Mucosa of rectum (tissue), 2 donors: ENCODE measurements at regions not wholly inside any gene's neighbourhood (a gene's known extent, or its start where the extent isn't known, plus 50 kb on each side); places are given as distances from the start of the nearest gene placed in this dataset.

Experiments used
- H3K27ac ChIP-seq, 2 donors: one replicate each; pipeline ENCODE4 v1.7.0; 2013; ENCODE audit warnings: inconsistent platforms in 2 of 2, low read depth in 2 of 2, low read length in 2 of 2
- H3K27me3 ChIP-seq, 2 donors: one replicate each; pipeline ENCODE4 v1.7.0; 2013; ENCODE audit warnings: low read length in 2 of 2; ENCODE audit not compliant: control insufficient read depth in 2 of 2, insufficient read depth in 2 of 2
- H3K36me3 ChIP-seq, 2 donors: one replicate each; pipeline ENCODE4 v1.7.0; 2013; ENCODE audit warnings: low read length in 2 of 2; ENCODE audit not compliant: control insufficient read depth in 2 of 2, insufficient read depth in 2 of 2
- H3K4me1 ChIP-seq, 2 donors: one replicate each; pipeline ENCODE4 v1.7.0; 2013; ENCODE audit warnings: low read length in 2 of 2, mild to moderate bottlenecking in 1 of 2; ENCODE audit not compliant: control insufficient read depth in 2 of 2, insufficient read depth in 2 of 2
- H3K4me3 ChIP-seq, 2 donors: one replicate each; pipeline ENCODE4 v1.7.0; 2013; ENCODE audit warnings: low read length in 2 of 2
- H3K9ac ChIP-seq, 2 donors: one replicate each; pipeline ENCODE4 v1.7.0; 2013; ENCODE audit warnings: low read length in 2 of 2, low read depth in 1 of 2, mild to moderate bottlenecking in 1 of 2
- H3K9me3 ChIP-seq, 2 donors: one replicate each; pipeline ENCODE4 v1.7.0; 2013; ENCODE audit warnings: low read length in 2 of 2; ENCODE audit not compliant: control insufficient read depth in 2 of 2
- donor health status: healthy.
- donor health status: Normal muscosa, but diverticular disease.

- Histone ChIP-seq H3K27me3 (no peaks in the 10 kb centered on the region), H3K9me3 (no peaks in the 10 kb centered on the region), H3K4me3 (no peak overlapping the region), H3K4me1 (peaks cover 0 to 9% of the 10 kb centered on the region in 2 donors), H3K36me3 (no peaks in the 10 kb centered on the region), H3K27ac (no peak overlapping the region), H3K9ac (no peak overlapping the region)
These were observed 182.8 kb downstream of the ARL4A start for GRCh38 chr7:12870219-12870618.

GRCh38 chr7:12872487-12872886, 185.1 kb downstream of the ARL4A start:
- Histone ChIP-seq H3K4me1 (peaks cover 0 to 9% of the 10 kb centered on the region in 2 donors), H3K36me3 (no peaks in the 10 kb centered on the region), H3K4me3 (no peak overlapping the region), H3K9ac (no peak overlapping the region), H3K27ac (no peak overlapping the region), H3K9me3 (no peaks in the 10 kb centered on the region), H3K27me3 (no peaks in the 10 kb centered on the region)

- no peak overlapping the region for H3K27ac ChIP-seq
- no peaks in the 10 kb centered on the region for H3K9me3 ChIP-seq
- H3K4me1 ChIP-seq: peaks cover 0 to 9% of the 10 kb centered on the region in 2 donors
These were observed 186.1 kb downstream of the ARL4A start for GRCh38 chr7:12873571-12873970.

GRCh38 chr7:12879139-12879538, 191.7 kb downstream of the ARL4A start:
- H3K27ac ChIP-seq: no peak overlapping the region
- H3K9me3 ChIP-seq: no peaks in the 10 kb centered on the region
- no peak overlapping the region for H3K4me3 ChIP-seq
- H3K27me3 ChIP-seq: no peaks in the 10 kb centered on the region
- no peaks in the 10 kb centered on the region for H3K4me1 ChIP-seq
- no peak overlapping the region for H3K9ac ChIP-seq
- no peaks in the 10 kb centered on the region for H3K36me3 ChIP-seq

More at GRCh38 chr7:12873571-12873970, 186.1 kb downstream of the ARL4A start:
- H3K27me3 ChIP-seq: no peaks in the 10 kb centered on the region
- H3K4me3 ChIP-seq: no peak overlapping the region
- H3K36me3 ChIP-seq: no peaks in the 10 kb centered on the region
- H3K9ac ChIP-seq: no peak overlapping the region

GRCh38 chr7:12881712-12882111, 194.3 kb downstream of the ARL4A start:
- H3K27me3 ChIP-seq: no peaks in the 10 kb centered on the region
- no peak overlapping the region for H3K4me3 ChIP-seq
- H3K9ac ChIP-seq: no peak overlapping the region
- no peaks in the 10 kb centered on the region for H3K36me3 ChIP-seq
- H3K4me1 ChIP-seq: no peaks in the 10 kb centered on the region
- no peaks in the 10 kb centered on the region for H3K9me3 ChIP-seq
- no peak overlapping the region for H3K27ac ChIP-seq

GRCh38 chr7:12882710-12883109, 195.3 kb downstream of the ARL4A start:
- Histone ChIP-seq H3K27ac (no peak overlapping the region), H3K27me3 (no peaks in the 10 kb centered on the region), H3K4me3 (no peak overlapping the region), H3K9me3 (no peaks in the 10 kb centered on the region), H3K9ac (no peak overlapping the region), H3K36me3 (no peaks in the 10 kb centered on the region), H3K4me1 (no peaks in the 10 kb centered on the region)

- Histone ChIP-seq H3K27me3 (no peaks in the 10 kb centered on the region), H3K4me1 (no peaks in the 10 kb centered on the region), H3K9ac (no peak overlapping the region), H3K27ac (no peak overlapping the region), H3K36me3 (no peaks in the 10 kb centered on the region), H3K9me3 (no peaks in the 10 kb centered on the region), H3K4me3 (no peak overlapping the region)
These were observed 196.6 kb downstream of the ARL4A start for GRCh38 chr7:12884033-12884432.

GRCh38 chr7:12884856-12885440, 197.5 kb downstream of the ARL4A start:
- H3K9me3 ChIP-seq: no peaks in the 10 kb centered on the region
- H3K27ac ChIP-seq: no peak overlapping the region
- H3K9ac ChIP-seq: no peak overlapping the region
- no peaks in the 10 kb centered on the region for H3K36me3 ChIP-seq
- H3K4me1 ChIP-seq: no peaks in the 10 kb centered on the region
- H3K4me3 ChIP-seq: no peak overlapping the region
- H3K27me3 ChIP-seq: no peaks in the 10 kb centered on the region

- Histone ChIP-seq H3K27me3 (no peaks in the 10 kb centered on the region), H3K4me1 (no peaks in the 10 kb centered on the region), H3K4me3 (no peak overlapping the region), H3K9ac (no peak overlapping the region), H3K36me3 (no peaks in the 10 kb centered on the region), H3K9me3 (no peaks in the 10 kb centered on the region), H3K27ac (no peak overlapping the region)
These were observed 201.3 kb downstream of the ARL4A start for GRCh38 chr7:12888717-12889116.

GRCh38 chr7:12889391-12889790, 202.0 kb downstream of the ARL4A start:
- H3K4me3 ChIP-seq: no peak overlapping the region
- no peak overlapping the region for H3K27ac ChIP-seq
- H3K9me3 ChIP-seq: no peaks in the 10 kb centered on the region
- no peaks in the 10 kb centered on the region for H3K27me3 ChIP-seq
- H3K4me1 ChIP-seq: no peaks in the 10 kb centered on the region
- H3K36me3 ChIP-seq: no peaks in the 10 kb centered on the region
- no peak overlapping the region for H3K9ac ChIP-seq

GRCh38 chr7:12890586-12890985, 203.2 kb downstream of the ARL4A start:
- Histone ChIP-seq H3K4me1 (no peaks in the 10 kb centered on the region), H3K27ac (no peak overlapping the region), H3K9me3 (no peaks in the 10 kb centered on the region), H3K4me3 (no peak overlapping the region), H3K9ac (no peak overlapping the region), H3K36me3 (no peaks in the 10 kb centered on the region), H3K27me3 (no peaks in the 10 kb centered on the region)
